ENCODE measurements at regions not wholly inside any gene's neighbourhood (a gene's known extent, or its start where the extent isn't known, plus 50 kb on each side); places are given as distances from the start of the nearest gene placed in this dataset.
"Not testable (repeated sequence)": the region's sequence is repeated elsewhere in the genome, so short reads cannot be mapped to it uniquely, and the experiment has no call there.

- H3K27me3 ChIP-seq, result no peaks in the 10 kb centered on the region
- H3K4me1 ChIP-seq, result no peaks in the 10 kb centered on the region
- TF ChIP-seq POLR2AphosphoS5 (IDR thresholded peaks at IDR 0.05; ENCODE audit: insufficient read depth in 1 of 2, low read depth in 1 of 2) (no peak), CTCF (IDR thresholded peaks at IDR 0.05) (no peak)
- H3K36me3 ChIP-seq, result no peaks in the 10 kb centered on the region
- no peak overlapping the region for H3K4me3 ChIP-seq
- DNase-seq (ENCODE audit: extremely low spot score in 2 of 2), result no peak
- H3K9me3 ChIP-seq, result no peaks in the 10 kb centered on the region
- intact Hi-C loops (cut with DNase I), result no loop called here
- no peak overlapping the region for H3K27ac ChIP-seq
Measured at GRCh38 chr13:75186379-75186778, 295.6 kb downstream of the TBC1D4 start.

- no peaks in the 10 kb centered on the region for H3K27me3 ChIP-seq
- intact Hi-C loops (cut with DNase I), result no loop called here
- TF ChIP-seq CTCF (IDR thresholded peaks at IDR 0.05) (no peak), POLR2AphosphoS5 (IDR thresholded peaks at IDR 0.05; ENCODE audit: insufficient read depth in 1 of 2, low read depth in 1 of 2) (no peak), POLR2A (IDR thresholded peaks at IDR 0.05) (no peak)
- no peaks in the 10 kb centered on the region for H3K4me1 ChIP-seq
- no peak for DNase-seq (ENCODE audit: extremely low spot score in 2 of 2)
- H3K4me3 ChIP-seq, result no peak overlapping the region
- no peak overlapping the region for H3K27ac ChIP-seq
- no peaks in the 10 kb centered on the region for H3K36me3 ChIP-seq
- H3K9me3 ChIP-seq, result no peaks in the 10 kb centered on the region
Measured at GRCh38 chr13:75181906-75182305, 300.1 kb downstream of the TBC1D4 start.

- DNase-seq (ENCODE audit: extremely low spot score in 2 of 2), result no peak
- Histone ChIP-seq H3K27me3 (no peaks in the 10 kb centered on the region), H3K27ac (no peak overlapping the region), H3K36me3 (no peaks in the 10 kb centered on the region), H3K4me1 (no peaks in the 10 kb centered on the region), H3K4me3 (no peak overlapping the region), H3K9me3 (no peaks in the 10 kb centered on the region)
- intact Hi-C loops (cut with DNase I), result no loop called here
- TF ChIP-seq CTCF (IDR thresholded peaks at IDR 0.05) (no peak), POLR2AphosphoS5 (IDR thresholded peaks at IDR 0.05; ENCODE audit: insufficient read depth in 1 of 2, low read depth in 1 of 2) (no peak), POLR2A (IDR thresholded peaks at IDR 0.05) (no peak)
Measured at GRCh38 chr13:75180805-75181455, 301.0 kb downstream of the TBC1D4 start.

GRCh38 chr13:75178436-75178835, 303.5 kb downstream of the TBC1D4 start:
- intact Hi-C loops (cut with DNase I), result no loop called here
- no peaks in the 10 kb centered on the region for H3K36me3 ChIP-seq
- TF ChIP-seq CTCF (IDR thresholded peaks at IDR 0.05) (no peak), POLR2A (IDR thresholded peaks at IDR 0.05) (no peak), POLR2AphosphoS5 (IDR thresholded peaks at IDR 0.05; ENCODE audit: insufficient read depth in 1 of 2, low read depth in 1 of 2) (no peak)

GRCh38 chr13:75175575-75175974, 306.4 kb downstream of the TBC1D4 start:
- intact Hi-C loops (cut with DNase I), result no loop called here
- Histone ChIP-seq H3K4me1 (no peaks in the 10 kb centered on the region), H3K27me3 (no peaks in the 10 kb centered on the region), H3K9me3 (no peaks in the 10 kb centered on the region), H3K4me3 (no peak overlapping the region), H3K36me3 (no peaks in the 10 kb centered on the region), H3K27ac (no peak overlapping the region)
- no peak for DNase-seq (ENCODE audit: extremely low spot score in 2 of 2)
- TF ChIP-seq CTCF (IDR thresholded peaks at IDR 0.05) (no peak), POLR2A (IDR thresholded peaks at IDR 0.05) (no peak), POLR2AphosphoS5 (IDR thresholded peaks at IDR 0.05; ENCODE audit: insufficient read depth in 1 of 2, low read depth in 1 of 2) (no peak)

More at GRCh38 chr13:75178436-75178835, 303.5 kb downstream of the TBC1D4 start:
- Histone ChIP-seq H3K4me1 (no peaks in the 10 kb centered on the region), H3K27me3 (no peaks in the 10 kb centered on the region), H3K27ac (no peak overlapping the region), H3K9me3 (no peaks in the 10 kb centered on the region), H3K4me3 (no peak overlapping the region)
- no peak for DNase-seq (ENCODE audit: extremely low spot score in 2 of 2)

- H3K27me3 ChIP-seq; H3K27ac ChIP-seq; DNase-seq (ENCODE audit: extremely low spot score in 2 of 2); H3K9me3 ChIP-seq; H3K4me1 ChIP-seq; H3K4me3 ChIP-seq; intact Hi-C loops (cut with DNase I); H3K36me3 ChIP-seq: not testable (repeated sequence)
Measured at GRCh38 chr13:75175097-75175496, 306.9 kb downstream of the TBC1D4 start.
